Pulmonary artery endothelial cell (primary cell): ENCODE measurements at regions not wholly inside any gene's neighbourhood (a gene's known extent, or its start where the extent isn't known, plus 50 kb on each side); places are given as distances from the start of the nearest gene placed in this dataset.
"Not testable (repeated sequence)": the region's sequence is repeated elsewhere in the genome, so short reads cannot be mapped to it uniquely, and the experiment has no call there.

ENCODE experiments used
- DNase-seq: peaks from one replicate; pipeline ENCODE4 v3.0.0-alpha.2; 2011; ENCODE audit warnings: low read depth, low spot score

DNA sequence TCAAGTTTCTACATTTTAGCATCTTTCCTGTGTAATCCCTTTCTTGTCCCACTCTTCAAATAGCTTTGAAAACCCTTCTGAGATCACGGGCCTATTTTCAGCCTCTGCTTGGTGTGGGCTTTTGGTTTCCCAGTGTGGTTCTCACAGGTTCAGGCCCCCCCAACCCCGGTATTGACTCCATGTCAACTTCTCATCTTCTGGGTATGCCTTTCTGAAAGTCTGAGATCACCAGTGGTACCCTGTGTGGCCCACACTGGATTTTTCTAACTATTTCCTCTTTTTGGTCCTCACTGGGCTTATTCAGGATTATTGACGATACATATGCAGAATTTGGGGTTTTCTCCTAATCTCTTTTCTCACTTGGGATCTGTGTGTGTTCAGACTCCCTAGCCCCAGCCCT lies 146.9 kb upstream of the PLGLB2 start:
- DNase-seq = not testable (repeated sequence)

DNA sequence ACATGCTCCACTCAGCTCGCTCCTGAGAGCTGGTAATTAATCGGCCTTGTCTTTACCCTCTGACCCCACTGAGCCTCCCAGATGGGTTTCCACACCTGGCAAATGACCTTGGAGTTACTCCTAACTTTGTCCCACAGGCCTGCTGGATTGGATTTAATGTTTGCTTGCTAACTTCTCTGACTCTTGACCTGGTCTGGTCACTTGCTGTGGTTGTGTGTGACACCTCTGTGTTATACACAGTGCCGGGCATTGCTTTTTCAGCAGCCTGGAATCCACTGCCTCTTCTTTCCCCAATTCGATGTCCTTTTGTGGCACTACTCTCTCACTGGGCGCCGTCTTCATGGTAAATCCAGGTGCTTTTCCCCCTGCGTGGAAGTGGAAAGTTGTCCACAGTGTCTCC lies 145.8 kb upstream of the PLGLB2 start:
- DNase-seq = not testable (repeated sequence)

DNA sequence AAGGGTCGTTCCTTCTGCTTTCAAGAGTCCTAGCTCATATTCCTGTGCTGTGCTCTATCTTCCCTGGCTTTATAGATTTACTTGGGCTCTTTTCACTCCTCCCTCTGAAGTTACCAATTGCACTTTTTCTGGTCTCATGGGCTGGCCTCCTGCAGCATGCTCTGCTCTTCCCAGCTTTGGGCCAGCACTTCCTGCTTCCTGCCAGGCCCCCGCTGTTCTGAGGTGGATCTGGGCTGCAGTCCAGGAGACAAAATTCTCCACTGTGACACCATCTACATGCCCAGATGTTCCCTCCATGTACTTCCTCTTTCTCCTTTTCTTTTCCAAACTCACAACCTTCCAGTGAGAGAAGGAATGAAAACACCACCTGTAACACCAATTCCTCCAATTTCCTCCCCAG lies 145.2 kb upstream of the PLGLB2 start:
- DNase-seq = not testable (repeated sequence)

DNA sequence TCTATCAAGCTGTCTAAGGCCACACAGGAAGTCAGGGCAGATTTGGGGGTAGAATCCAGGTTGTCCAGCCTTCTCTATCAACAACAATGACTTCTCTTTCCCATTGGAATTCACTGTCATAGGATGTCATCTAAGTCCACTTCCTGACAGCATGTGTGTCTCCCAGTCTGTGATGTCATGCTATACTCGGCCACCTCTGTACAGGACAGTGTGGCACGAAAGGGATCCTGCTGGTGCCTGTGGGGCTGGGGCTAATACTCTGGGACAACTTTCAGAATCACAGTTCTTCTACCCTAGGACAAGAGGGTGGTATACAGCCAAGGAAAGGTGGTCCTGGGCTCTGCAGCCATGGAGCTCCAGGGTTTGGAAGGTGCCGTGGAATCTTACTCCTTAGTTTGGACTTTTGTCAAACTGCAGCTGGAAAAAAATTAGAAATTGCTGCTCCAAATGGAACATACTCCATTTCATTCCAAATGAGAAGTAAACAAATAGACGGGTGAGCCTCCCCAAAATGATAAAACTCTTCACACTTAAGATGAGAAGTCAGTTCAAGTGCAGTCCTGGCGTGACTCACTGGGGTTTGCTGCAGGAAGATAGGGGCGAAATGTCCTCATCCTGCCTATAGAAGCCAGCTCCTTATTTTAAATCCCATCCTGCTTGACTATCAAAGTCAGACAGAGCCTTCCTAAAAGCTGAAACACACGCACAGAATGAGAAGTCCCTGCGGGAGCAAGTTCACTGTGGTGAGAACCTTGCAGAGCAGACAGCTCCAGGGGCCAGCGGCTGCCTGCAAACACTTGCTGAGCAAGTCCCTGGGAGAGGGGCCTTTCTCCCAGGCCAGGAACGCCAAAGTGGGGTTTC lies 144.2 kb upstream of the PLGLB2 start:
- DNase-seq = not testable (repeated sequence)

DNA sequence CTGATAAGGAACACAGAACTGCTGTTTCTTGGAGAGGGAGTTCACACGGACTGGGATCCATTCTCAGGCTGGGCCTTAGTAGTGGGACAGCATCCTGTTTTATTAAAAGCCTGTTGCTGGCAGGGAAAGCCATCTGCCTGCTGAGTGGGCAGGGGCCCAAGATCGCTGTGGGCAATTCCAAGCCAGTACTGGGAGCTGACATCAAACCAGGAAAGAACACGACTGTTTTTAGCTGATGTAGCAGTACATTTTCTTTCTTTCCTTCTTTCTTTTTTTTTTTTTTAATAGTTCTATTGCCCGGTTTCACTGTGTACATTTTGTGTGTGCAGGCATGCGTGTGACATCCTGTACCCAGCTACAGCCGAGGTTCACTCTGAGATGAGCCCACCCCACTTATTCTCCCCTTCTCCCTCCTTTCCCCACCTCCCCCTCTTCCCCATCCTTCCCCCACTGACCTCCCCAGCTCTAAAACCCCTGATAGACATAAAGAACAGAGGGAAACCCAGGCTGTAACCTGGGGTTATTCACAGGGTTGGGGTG lies 143.5 kb upstream of the PLGLB2 start:
- DNase-seq = not testable (repeated sequence)

- not testable (repeated sequence) for DNase-seq
These were observed 142.9 kb upstream of the PLGLB2 start for GRCh38 chr2:87604980-87605379.

GRCh38 chr2:87608377-87609166 lies 139.3 kb upstream of the PLGLB2 start:
- not testable (repeated sequence) for DNase-seq

- DNase-seq = not testable (repeated sequence)
These were observed 136.9 kb upstream of the PLGLB2 start for GRCh38 chr2:87610974-87611373.

GRCh38 chr2:87611416-87611815 lies 136.5 kb upstream of the PLGLB2 start:
- not testable (repeated sequence) for DNase-seq

DNA sequence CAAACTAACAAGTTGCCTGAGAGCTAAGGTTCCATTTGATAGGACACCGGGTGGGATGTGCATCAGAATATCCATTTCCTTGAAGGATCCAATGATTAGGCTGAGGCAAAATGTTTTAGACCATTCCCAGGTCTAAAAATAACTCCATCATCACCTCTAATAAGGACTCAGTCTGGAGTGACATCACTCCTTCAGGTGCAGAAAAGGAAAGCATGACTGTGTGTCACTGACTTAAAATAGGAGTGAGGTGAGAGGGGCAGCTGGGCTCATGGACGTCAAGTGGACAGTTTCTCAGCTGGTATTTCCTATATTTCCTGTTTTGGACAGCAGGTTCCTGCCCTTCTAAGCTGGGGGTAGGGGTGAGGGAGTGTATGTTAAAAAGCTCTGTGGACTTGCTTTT lies 135.9 kb upstream of the PLGLB2 start:
- not testable (repeated sequence) for DNase-seq

GRCh38 chr2:87614829-87615434 lies 133.0 kb upstream of the PLGLB2 start:
- DNase-seq = not testable (repeated sequence)

- not testable (repeated sequence) for DNase-seq
These were observed 128.8 kb upstream of the PLGLB2 start for GRCh38 chr2:87619121-87619520.

DNA sequence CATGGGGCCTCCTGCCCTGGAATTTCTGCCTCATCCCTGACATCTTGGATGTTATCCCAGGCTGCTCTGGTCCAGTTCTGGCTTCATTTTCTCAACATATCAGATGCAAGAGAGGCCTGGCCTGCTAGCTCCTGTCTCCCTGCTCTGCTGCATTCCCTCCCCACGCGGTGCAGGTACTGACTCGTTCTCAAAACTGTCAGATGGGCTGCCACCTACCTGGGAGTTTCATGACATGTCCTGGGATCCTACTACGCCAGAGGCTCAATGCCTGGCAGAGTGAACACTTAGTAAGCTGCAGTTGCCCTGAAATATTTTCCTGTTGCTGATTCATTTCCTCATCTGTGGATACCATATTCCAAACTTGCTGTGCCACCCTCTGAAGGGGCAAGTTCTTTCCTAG lies 126.7 kb upstream of the PLGLB2 start:
- not testable (repeated sequence) for DNase-seq

- not testable (repeated sequence) for DNase-seq
These were observed 125.2 kb upstream of the PLGLB2 start for GRCh38 chr2:87622720-87623119.

DNA sequence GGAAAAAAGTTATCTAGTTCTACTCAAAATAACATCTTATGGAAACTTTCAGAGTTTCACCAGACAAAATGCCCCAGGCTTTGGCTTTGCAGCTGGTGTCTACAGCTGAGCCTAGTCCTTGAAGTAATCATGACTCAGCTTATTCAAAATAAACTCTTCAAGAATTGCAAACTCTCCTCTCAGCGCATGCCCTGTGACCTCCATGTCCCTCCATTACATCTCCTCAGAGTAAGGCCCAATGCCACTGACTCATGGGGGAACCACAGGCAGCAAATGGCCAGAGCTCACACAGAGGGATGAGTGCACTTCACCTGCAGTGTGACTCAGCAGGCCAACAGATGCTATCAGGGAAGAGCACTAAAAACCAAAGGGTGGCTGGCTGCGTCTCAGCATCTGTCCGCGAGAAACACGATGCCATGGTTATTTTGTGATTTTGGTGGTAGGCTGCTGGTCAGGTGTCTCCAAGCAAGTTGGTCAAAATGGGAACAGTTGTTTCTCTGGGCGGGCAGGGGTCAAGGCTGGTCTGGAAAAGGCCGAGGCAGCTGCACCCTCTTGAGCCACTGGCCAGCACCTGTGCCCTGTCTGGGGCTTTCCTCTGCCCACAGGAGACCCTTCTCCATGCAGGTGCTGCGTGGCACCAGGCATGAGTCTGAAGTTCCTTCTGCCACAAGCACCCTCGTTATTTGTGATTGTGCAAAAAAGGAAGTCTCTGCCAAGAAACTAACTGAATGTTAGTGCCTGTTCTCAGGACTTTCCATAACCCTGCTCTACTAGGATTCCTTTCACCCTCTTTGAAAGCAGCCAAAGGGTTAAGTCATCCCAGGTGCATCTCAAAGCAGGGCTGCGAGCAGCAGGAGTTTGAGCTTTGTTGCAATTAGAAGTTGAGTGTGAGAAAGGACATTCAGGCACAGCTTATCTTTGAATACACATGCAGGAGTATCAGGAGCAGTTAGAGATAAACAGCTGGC lies 118.1 kb upstream of the PLGLB2 start:
- not testable (repeated sequence) for DNase-seq

DNA sequence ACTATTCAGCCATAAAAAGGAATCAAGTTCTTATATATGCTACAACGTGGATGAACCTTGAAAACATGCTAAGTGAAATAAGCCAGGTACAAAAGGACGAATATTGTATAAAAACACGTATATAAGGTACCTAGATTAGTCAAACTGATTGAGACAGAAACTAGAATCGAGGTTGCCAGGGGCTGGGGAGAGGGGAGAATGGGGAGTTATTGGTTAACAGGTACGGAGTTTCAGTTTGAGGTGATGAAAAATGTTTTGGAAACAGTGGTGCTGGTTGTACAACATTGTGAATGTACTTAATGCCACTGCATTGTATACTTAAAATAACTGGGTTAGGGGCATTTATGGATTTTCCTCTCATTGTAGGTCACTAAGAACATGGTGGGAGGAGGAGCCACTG lies 117.0 kb upstream of the PLGLB2 start:
- not testable (repeated sequence) for DNase-seq

DNA sequence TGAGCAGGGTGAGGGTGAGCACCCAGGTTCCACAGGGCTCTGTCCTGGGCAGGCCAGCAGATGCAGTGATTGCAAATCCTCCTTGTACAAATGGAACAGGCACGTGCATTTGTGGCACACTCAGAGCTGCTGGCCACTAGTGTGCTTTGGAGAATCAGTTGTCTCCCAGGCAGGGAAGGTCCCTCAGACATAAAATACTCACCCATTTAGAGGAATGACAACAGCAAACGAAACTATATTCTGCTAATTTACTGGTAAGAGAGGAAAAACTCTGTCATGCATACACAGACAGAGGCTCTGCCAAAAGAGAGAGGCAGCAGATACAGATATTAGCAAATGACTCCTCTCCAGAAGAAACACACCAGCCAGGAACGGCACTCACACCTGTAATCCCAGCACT lies 116.5 kb upstream of the PLGLB2 start:
- not testable (repeated sequence) for DNase-seq

DNA sequence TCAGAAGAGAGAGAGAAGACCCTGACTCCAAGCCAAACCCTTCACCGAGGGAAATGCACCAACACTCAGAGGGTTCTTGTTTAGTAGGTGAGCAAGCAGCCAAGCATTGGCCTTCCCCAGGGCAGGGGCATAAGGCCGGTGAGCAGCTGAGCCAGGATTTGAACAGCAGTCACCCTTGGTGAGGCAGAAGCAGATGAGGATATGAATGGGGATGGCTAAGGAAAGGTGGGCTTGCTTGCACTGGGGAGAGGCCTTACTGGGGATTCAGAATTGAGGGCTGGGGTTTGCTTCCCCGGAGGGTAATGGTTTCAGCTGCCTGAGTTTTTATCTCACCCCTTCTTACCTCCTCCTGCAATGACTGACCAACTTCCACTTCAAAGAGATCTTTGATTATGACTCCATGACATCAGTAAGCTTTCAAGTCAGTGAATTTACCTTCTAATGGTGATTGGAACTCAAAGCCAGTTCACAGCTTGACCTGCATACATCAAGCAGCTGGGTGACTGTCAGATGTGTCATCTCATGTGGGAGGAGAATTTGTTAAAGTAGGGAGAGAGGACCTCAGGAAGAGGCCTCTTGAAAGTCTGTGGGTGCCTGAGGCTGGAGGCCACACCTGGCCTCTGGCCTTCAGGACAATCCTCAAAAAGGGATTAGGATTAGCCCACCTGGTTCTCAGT lies 114.5 kb upstream of the PLGLB2 start:
- not testable (repeated sequence) for DNase-seq

DNA sequence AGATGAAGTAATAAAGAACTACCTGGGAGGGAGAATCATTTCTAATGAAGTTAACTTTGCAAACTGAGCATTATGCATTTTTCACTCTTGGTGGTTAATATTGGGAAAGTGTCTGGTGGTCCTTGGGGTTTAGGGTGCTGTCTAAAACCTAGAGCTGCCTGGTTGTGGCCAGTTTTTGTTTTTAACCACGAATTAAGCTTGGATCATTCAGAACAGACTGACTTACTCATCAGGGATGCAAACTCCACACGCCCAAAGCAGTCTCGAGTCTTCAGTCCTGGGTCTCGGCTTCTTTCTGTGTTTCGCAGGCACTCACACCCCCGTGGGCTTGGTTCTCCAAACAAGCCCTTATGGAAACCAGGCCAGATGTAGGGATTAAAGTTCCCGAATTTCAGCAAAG lies 113.8 kb upstream of the PLGLB2 start:
- not testable (repeated sequence) for DNase-seq
